Kidney glomerular epithelial cell (primary cell): ENCODE measurements at regions not wholly inside any gene's neighbourhood (a gene's known extent, or its start where the extent isn't known, plus 50 kb on each side); places are given as distances from the start of the nearest gene placed in this dataset.
A peak's percentile ranks its signal among the peaks of the same experiment; 100 is the strongest.

Source experiments
- DNase-seq: peaks from one replicate; lab custom pipeline; 2025; lab: John Stamatoyannopoulos, UW

DNA sequence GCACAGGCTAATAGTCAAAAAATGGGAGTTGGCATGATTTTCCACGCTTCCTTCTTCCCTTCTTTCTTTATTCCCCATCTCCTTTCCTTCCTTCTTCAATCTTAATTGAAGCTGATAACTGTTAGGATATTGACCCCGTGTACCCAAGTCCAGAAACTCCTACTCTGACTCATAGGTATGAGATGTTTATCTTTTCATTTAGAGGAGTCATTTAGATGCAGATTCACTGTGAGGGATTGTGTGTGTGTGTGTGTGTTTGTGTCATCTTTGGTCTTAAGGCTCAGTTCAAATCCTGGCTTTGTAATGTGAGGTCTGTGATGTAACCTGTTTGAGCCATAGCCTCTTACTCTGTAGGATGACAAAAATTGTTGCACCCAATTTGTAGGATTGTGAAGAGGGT, 332.0 kb upstream of the MAF start:
- DNase-seq, result peak; percentile 6

DNA sequence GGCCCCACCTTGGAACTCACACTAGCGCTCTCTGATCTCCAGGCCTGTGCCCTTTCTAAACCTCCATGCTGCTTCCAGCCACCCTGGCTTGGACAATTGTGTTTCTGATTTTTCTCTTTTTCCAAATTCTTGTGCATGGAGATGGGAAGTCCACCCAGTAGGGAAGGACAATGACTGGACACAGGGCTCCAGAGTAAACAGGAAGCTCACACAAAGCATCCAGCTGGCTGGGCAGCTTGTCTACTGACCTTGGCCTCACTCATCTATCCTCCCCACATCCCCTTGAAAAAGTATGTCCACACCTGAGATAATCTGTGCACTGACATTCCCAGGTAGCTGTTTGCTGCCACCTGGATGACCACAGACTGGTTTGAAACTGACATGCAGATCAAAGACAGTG, 331.2 kb upstream of the MAF start:
- no peak for DNase-seq

DNA sequence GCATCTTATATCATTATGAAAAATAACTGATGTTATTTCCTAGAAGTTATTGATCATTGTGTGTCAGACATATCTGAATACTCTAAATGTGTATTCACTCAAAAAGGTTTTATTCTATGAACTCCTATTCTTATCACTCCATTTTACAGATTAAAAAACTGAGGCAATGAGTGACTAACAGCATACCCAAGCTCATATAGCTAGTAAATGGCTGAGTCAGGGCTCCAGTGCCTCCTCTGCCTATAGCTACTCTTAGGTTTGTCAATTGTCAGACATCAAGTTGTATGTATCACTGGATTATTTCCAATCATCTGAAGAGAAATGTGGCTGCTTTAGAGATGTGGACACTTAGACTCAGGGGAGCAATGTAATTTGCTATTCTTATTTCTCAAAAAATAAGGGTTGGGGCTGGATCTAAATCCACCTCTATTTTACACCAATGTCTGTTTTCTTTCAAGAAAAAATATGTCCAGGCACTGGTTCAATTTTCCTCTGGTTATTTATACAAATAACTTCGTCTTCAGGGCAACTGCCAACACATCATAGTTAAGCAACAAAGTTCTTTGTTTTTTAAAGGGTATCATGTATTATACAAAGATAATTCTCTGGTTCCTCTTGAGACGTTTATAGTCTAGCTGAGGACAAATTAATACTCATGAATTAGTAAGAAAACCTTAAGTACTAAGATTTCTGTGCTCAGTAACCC, 328.9 kb upstream of the MAF start:
- no peak for DNase-seq

DNA sequence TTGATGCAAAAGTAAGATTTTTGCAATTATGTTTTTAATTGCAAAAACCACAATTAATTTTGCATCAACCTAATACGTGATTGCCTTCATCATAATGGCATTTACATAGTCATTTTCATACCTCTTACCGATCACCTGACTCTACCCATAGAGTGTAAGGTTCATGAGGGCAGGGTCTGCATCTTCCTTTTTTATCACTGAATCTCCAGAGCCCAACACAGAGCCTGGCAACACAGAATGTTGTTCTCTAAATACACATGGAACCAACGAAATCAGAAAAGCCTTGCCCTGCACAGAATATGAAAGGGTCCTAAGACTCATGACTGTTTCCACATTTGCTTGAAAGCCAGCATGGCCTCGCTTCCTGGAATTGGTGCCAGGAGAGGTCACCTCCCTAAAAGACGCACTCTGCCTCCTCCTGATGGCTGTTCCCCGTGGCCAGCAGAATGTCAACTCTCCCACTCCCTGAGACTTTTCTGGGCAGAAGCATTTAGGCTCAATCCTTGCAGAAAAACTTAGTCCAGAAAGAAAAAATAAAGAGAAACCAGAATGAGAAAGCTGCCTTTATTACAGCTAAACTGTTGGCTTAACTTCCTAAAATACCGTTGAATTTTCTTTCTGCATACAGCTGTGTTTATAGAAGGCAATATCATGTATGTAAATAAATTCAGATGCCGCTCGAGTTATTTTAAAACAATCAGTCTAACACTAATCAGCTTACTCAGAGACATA, 327.8 kb upstream of the MAF start:
- no peak for DNase-seq

DNA sequence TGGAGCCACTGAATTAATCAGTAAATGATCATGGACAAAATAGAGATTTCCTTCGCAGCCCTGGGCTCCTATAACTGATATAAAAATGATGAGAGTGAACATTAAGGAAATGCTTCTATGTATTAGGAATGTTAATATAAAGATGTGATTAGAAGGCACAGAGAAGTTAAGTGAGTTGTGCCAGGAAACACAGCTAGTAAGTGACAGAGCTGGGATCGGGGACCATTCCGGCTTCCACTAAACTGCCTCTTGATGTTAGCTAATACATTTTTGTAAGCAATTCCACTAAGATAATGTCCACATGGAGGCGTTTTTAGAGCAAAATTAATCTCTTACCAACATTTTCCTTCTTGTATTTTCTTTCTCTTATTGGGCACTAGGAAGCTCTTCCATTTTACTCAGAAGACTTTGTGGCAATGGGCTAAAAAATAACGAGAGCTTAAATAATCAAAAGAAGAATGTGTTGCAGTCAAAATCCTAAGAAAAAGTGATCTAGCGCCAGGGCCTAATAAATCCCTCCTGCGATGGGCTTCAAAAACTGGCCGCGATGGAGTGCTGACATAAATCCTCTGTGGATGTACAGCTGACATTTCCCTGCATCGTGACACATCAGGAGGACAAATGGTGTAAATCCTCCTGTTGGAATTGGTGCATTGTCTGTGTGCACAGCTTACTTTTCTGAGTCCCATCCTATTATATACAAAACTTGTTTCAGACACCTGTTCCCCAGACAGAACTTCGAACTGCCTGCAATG, 326.1 kb upstream of the MAF start:
- no peak for DNase-seq

DNA sequence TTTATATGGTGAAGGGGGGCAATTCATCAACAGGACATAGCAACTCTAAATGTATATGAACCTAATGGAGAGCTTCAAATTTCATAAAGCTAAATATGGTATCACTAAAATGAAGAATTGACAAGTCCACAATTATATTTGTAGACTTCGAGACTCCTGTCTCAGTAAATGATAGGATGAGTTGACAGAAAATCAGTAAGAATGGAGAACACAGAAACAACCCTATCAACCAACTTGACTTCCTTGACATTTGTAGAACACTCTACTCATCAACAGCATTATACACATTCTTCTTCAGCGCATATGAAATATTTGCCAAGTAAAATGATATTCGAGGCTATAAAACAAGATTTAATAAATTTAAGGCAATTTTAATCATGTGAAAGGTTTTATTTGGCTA, 322.9 kb upstream of the MAF start:
- no peak for DNase-seq

DNA sequence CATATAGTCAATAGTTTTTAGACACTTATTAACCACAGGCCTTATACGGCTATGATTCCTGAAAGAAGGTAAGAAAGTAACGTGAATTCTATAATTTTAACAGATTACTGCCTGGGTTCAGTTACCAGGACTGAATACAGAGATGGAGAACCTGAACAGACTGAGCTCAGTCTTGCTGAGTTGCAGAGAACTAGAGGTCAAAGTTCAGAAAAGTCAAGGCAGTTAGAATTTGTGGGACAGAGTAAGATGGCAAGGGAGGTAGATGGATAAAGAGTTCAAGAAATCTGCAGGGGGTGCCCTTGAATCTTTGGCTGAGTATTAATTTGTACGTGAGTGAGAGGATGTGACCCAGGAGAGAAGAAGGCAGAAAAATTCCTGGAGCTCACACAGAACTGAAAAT, 320.1 kb upstream of the MAF start:
- no peak for DNase-seq

DNA sequence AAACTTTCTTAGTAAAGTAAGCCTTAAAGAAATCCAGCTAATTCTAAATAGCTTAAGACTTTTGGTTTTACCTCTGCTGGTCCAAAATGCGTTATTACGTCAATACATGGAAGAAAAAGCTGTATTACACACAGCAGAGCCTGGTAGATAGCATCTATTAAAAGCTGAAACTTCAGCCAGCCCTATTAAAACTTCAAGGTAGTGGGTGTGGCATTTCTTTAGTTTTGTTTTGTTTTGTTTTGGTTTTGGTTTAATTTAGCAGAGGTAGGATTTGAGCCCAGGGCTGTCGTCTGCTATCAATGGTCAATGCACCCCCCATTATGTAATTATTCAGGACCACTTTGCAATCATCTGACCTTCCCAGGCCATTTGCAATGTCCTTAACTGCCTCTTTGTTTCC, 318.4 kb upstream of the MAF start:
- no peak for DNase-seq

DNA sequence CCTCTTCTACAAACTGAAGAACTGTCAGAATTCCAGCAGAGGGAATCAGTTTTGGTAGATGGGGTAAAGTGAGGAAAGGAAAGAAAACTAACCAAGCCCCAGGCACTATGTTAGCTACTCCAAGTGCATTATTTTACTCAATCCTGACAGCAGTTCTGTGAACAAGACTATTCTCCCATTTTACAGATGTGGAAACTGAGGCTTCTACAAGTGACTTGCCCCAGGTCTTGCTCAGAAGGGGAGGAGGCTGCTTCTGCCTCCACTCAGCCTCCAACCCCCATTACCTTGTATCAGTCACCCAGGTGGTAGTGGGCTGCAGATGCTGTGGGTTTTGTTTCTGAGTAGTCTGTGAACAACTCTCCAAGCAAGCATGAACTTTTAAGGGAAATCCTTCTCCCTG, 315.2 kb upstream of the MAF start:
- DNase-seq, result no peak

DNA sequence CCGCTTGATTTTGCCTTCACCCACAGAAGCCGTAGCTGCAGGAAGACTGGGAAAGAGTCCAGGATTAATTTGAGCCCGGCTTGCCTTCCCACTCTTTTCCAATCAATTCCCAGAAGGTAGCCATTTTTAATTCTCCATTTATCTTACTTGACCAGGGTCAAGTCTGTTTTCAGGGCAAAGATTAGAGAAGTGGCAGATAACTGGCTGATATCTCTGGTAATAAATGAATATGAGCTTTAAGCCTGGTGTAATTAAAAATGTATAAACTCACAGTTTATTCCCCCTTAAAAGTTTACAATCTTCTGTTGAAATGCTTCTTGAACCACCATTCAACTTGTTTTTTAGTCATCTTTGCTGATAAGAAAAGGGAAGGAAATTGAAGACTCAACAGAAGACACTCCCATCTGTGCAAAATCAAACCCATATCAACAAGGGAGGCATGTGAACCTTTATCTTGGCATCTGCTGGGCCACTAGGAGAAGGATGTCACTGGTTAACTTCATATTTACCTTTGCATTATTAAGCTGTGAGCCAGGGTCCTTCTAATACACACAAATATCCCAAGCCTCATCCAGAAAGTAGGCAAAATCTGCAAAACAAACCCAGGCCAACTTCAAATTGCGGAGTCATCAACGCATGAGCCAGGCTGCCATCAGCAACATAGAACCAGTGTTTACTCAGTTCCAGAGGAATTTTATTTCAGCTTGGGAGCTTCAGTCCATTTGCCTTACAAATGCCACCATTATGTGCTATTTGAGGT, 314.6 kb upstream of the MAF start:
- no peak for DNase-seq

DNA sequence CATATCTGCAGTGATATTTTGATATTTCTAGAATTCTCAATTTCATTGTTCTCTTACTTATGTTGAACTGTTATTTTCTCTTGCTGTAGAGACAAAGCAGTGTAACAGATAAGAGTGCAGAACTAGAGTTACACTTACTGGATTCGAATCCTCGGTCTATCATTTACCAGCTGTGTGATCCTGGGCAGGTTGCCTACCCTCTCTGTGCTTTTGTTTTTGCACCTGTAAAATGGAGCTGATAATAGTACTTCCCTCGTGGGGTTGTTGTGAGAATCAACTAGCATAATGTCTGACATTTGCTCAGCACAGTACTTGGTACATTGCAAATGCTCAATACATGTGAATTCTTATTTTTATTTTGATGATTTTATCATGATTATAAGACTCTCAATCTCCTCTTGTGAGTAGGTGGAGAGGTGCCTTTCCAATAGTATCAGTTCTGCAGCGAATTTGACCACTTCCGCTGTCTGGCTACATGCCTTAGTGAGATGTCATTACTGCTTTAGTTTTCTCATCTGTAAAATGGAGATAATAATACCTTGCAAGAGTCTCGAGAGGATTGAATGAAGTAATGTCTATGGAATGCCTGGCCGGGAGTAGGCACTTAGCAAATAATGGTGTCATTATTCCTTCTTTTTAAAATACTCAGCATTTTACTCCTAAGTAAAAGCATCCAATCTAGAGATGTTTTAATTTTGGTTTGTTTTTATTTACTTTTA, 312.2 kb upstream of the MAF start:
- DNase-seq, result peak; percentile 28

DNA sequence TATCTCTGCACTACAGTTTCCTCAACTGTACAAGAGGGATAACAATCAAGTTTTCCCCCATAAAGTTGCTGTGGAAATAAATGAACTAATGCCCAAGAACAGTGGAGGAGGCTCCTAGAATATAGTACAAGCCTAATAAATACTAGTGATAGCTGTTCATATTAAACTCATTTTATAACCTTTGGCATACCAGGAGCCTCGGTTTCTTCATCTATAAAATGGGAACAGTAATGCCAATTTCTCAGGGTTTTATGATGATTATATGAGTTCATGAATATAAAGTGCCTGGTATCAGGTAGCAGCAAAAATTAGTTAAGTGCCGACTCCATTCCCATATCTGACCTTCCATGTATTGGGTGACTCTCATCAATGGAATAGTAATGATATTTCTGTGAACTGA, 311.1 kb upstream of the MAF start:
- no peak for DNase-seq

DNA sequence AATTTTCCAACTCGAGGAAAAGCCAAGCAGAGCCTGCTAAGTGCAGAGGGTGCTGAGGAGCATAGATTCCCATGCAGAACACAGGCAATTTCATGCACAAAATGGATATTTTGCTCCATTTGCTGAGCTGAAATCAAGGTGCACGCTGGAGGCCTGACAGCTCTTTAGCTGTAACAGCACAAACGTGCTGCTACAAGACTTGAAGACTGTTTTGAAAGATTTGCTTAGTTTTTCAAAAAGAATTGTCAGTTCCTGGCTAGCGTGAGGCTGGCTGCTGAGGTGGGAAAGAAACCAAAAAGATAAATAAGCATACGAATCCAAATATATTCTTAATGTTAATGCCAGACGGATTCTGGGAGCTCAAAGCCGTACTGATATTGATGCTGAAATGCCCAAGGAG, 309.0 kb upstream of the MAF start:
- DNase-seq, result no peak

DNA sequence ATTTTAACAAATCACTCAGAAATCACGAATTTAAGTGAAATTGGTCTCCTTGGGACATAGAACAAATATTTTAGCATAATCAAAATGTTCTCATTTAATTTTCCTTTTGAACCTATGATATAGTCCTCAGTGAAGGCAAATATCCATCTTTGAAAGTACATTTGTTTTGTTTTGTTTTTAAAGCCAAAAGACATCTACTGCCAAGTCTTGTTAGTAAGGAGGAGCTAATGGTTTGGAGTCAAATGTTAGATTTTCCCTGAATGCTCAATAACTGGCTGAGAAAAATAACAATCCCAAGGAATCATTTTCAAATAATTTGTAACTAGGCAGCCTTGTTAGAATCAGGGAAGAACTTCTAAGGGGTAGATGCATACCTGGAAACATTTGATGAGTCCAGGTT, 302.9 kb upstream of the MAF start:
- DNase-seq, result no peak

DNA sequence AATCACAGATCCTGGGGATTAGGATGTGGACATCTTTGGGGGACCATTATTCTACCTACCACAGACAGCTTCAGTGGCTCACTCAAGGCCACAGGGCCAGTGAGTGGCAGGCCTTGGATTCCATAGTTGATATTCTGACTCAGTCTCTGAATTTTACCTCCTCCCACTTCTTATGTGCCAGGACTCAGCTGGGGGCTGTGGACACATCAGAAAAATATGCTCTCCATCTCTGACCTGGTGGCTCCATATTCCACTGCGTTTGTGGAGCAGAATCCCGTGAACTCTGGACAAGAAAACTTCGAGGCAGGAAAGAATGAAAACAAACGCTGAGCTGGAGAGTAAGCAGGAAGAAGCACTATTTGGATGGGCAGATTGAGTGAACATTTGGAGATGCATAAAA, 301.8 kb upstream of the MAF start:
- peak; percentile 27 for DNase-seq

DNA sequence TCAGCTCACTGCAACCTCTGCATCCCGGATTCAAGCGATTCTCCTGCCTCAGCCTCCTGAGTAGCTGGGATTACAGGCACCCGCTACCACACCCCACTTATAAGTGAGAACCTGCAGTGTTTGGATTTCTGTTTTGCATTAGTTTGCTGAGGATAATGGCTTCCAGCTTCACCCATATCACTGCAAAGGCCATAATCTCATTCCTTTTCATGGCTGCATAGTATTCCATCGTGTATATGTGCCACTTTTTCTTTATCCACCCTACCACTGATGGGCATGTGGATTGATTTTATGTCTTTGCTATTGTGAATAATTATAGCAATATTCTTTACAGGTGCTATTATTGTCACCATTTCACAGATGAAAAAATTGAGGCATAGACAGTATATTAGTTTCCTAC, 301.0 kb upstream of the MAF start:
- no peak for DNase-seq

DNA sequence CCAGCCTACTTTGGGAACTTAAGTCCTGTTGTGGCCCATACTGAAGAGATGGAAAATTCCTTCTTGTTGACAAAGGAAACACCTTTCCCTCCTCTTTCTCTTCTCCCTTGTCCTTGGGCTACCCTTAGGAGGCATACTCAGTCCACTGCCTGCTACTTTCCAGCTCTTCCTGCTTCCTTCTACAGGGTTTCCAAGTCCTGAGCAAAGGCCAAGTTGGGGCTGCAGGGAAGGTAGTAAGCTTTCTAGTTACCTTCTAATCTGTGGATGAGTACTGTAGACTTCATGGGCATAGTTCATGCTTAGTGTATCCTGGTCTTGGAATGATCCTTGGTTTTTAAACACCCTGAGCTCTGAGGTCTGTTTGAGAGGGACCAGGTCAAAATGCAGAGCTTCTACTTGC, 299.2 kb upstream of the MAF start:
- no peak for DNase-seq

DNA sequence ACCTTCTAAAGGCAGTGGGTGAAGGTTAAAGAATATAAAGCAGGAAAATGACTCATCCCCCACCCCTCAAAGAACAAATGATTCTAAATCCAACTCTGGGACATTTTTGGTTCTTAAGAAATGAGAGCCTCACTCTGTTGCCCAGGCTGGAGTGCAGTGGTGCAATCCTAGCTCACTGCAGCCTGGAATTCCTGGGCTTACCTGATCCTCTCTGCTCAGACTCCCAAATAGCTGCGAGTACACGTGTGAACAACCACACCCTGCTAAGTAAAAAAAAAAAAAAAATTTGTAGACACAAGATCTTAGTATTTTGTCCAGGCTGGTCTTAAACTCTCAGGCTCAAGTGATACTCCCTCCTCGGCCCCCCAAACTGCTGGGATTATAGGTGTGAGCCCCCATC, 298.8 kb upstream of the MAF start:
- DNase-seq, result no peak

DNA sequence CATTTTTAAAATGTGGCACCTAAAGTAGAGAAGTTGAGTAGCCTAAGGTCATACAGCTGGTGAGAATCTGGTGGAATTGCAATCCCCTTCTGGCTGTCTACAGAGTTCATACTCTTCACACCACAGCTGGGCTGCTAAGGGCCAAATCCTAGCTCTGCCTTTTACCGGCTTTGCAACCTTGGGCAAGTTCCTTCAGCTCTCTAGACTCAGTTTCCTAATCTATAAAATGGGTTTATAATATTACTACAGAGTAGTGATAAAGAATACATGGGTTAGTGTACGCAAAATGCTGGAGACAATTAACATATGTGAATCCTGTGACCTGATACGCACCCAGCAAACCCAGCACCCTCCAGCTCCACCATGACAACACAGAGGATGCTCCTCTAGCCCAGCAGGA, 298.2 kb upstream of the MAF start:
- no peak for DNase-seq

DNA sequence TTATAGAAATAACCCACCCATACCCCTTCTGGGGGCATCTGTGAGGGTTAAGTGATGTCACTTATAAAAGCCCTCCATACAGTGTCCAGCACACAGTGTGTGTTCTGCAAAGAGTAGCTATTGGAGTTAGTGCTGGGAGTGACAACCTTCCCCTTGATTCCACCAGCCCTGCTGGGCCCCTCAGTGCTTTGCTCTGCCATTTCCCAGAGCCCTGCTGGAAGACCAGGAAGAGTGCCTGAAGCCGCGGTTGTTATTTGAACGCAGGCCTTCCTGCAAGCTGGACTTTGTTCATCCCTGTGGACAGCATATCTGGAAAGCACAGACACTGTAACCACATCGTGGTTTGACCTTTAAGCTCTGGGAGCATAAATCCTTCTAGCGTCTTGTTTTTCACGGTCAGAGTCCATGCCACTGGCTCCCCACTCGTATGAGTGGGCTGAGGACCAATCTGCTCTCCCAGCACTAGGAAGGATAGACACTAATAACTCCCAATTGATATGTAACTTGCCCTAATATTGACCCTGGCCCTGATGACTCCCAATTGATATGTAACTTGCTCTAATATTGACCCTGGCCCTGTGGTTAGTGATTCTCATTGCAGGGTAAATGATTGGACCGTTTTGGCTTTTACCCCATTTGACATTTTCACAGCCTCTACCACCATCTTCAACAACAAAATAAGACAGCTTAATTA, 297.1 kb upstream of the MAF start:
- DNase-seq, result peak; percentile 84

DNA sequence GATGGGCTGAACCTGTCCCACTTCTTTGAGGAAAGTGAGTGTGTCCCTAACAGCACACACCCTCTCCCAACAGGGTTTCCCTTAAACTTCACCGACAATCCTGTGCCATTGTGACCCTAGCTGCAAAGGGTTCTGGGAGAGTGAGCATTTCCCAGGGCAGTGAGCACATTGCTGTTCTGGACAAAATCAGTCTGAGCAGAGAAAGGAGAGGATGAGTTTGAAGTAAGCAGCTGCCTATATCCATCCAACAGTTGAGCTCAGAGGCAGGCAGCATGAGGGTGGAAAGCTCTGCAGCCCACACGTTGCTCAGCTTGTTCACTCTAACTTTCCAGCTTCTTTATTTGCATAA, 296.5 kb upstream of the MAF start:
- DNase-seq, result no peak

DNA sequence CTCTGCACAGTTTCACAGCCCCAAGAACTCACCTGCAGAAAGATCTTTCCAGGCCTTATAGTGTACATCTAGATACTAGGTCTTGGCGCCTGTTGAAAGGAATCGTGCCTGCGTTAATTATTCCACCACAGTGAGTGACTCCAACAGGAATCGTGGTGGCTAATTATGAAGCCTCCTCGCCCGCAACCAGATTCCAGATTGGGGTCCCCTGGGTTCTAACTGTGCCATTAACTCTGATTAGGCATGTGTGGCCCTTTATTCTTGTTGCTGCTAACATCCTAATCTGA, 295.3 kb upstream of the MAF start:
- DNase-seq, result no peak
